ENCODE measurements at regions not wholly inside any gene's neighbourhood (a gene's known extent, or its start where the extent isn't known, plus 50 kb on each side); places are given as distances from the start of the nearest gene placed in this dataset.

- peak in 1 of 5 donors; percentile 20 for DNase-seq
Observed at GRCh38 chr9:7980691-7981289, 181.2 kb upstream of the DMAC1 start.

GRCh38 chr9:7980041-7980440 lies 180.5 kb upstream of the DMAC1 start:
- DNase-seq = no peak

GRCh38 chr9:7979611-7980010 lies 180.0 kb upstream of the DMAC1 start:
- no peak for DNase-seq

GRCh38 chr9:7977586-7977985 lies 178.0 kb upstream of the DMAC1 start:
- peak in 1 of 5 donors; percentile 36 for DNase-seq

GRCh38 chr9:7976856-7977255 lies 177.3 kb upstream of the DMAC1 start:
- DNase-seq = peak in 1 of 5 donors; percentile 38

GRCh38 chr9:7976167-7976755 lies 176.7 kb upstream of the DMAC1 start:
- peak; percentile 6 to 95 (median 49) for DNase-seq

GRCh38 chr9:7975336-7975735 lies 175.8 kb upstream of the DMAC1 start:
- DNase-seq = no peak

GRCh38 chr9:7974335-7974960 lies 174.9 kb upstream of the DMAC1 start:
- DNase-seq = peak in 1 of 5 donors; percentile 65

GRCh38 chr9:7973123-7973522 lies 173.5 kb upstream of the DMAC1 start:
- DNase-seq = no peak

GRCh38 chr9:7970681-7971330 lies 171.2 kb upstream of the DMAC1 start:
- DNase-seq = no peak

- no peak for DNase-seq
Observed at GRCh38 chr9:7968687-7969086, 169.1 kb upstream of the DMAC1 start.

GRCh38 chr9:7967851-7968250 lies 168.3 kb upstream of the DMAC1 start:
- no peak for DNase-seq

GRCh38 chr9:7967093-7967827 lies 167.7 kb upstream of the DMAC1 start:
- peak in 1 of 5 donors; percentile 24 for DNase-seq

GRCh38 chr9:7965063-7965462 lies 165.5 kb upstream of the DMAC1 start:
- no peak for DNase-seq

- DNase-seq = no peak
Observed at GRCh38 chr9:7963026-7963425, 163.4 kb upstream of the DMAC1 start.

GRCh38 chr9:7961076-7961475 lies 161.5 kb upstream of the DMAC1 start:
- DNase-seq = no peak

GRCh38 chr9:7960320-7961050 lies 160.9 kb upstream of the DMAC1 start:
- DNase-seq = no peak

- no peak for DNase-seq
Observed at GRCh38 chr9:7957803-7958202, 158.2 kb upstream of the DMAC1 start.

- DNase-seq = no peak
Observed at GRCh38 chr9:7947577-7947976, 148.0 kb upstream of the DMAC1 start.

GRCh38 chr9:7946458-7946857 lies 146.9 kb upstream of the DMAC1 start:
- no peak for DNase-seq

GRCh38 chr9:7944572-7944971 lies 145.0 kb upstream of the DMAC1 start:
- no peak for DNase-seq

GRCh38 chr9:7937761-7938491 lies 138.3 kb upstream of the DMAC1 start:
- no peak for DNase-seq
